ENCODE measurements at regions not wholly inside any gene's neighbourhood (a gene's known extent, or its start where the extent isn't known, plus 50 kb on each side); places are given as distances from the start of the nearest gene placed in this dataset.
"Not testable (repeated sequence)": the region's sequence is repeated elsewhere in the genome, so short reads cannot be mapped to it uniquely, and the experiment has no call there.

GRCh38 chr6:91881791-91882190, 1294.9 kb upstream of the MAP3K7 start:
- TF ChIP-seq, protein P1, sequence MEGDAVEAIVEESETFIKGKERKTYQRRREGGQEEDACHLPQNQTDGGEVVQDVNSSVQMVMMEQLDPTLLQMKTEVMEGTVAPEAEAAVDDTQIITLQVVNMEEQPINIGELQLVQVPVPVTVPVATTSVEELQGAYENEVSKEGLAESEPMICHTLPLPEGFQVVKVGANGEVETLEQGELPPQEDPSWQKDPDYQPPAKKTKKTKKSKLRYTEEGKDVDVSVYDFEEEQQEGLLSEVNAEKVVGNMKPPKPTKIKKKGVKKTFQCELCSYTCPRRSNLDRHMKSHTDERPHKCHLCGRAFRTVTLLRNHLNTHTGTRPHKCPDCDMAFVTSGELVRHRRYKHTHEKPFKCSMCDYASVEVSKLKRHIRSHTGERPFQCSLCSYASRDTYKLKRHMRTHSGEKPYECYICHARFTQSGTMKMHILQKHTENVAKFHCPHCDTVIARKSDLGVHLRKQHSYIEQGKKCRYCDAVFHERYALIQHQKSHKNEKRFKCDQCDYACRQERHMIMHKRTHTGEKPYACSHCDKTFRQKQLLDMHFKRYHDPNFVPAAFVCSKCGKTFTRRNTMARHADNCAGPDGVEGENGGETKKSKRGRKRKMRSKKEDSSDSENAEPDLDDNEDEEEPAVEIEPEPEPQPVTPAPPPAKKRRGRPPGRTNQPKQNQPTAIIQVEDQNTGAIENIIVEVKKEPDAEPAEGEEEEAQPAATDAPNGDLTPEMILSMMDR (conservative IDR thresholded peaks at IDR 0.05 in 1 of 2, IDR thresholded peaks at IDR 0.05 in 1 of 2; ENCODE audit: low read depth in 1 of 2, low read length in 2 of 2), result not testable (repeated sequence)
- not testable (repeated sequence) for TF ChIP-seq EZH2 (IDR thresholded peaks at IDR 0.05; ENCODE audit: low read length, missing control alignments)

Data from fibroblast of lung (primary cell).